ENCODE measurements at regions not wholly inside any gene's neighbourhood (a gene's known extent, or its start where the extent isn't known, plus 50 kb on each side); places are given as distances from the start of the nearest gene placed in this dataset.

DNA sequence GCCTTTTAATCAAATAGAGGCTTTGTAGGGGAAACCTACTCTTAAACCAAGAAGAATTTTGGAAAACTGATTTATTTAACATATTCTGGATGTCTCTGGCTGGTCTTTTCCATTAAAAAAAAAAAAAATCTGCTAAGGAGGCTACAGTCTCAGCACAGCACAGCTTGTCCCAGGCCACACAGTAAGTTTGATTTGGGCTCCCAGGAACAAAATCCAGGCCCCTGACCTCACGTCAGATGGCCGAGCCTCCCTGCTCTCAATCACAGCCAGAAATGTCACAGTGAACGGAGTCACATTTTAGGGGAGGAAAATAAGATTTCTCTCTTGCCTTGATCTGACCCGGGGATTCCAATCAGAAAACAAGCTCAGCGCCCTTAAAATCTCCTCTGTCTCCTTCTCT is 72.9 kb upstream of the TBX5 start:
- peaks cover 14% of the 10 kb centered on the region for H3K23me2 ChIP-seq (ENCODE audit: insufficient read length, low read depth, low read length, poor library complexity, severe bottlenecking)
- no peak for DNase-seq

More for the DNA sequence above, 72.9 kb upstream of the TBX5 start:
- Histone ChIP-seq H3K79me2 (ENCODE audit: insufficient read depth, low read length) (no peaks in the 10 kb centered on the region), H3T11ph (ENCODE audit: low read length) (no peak overlapping the region), H2BK5ac (ENCODE audit: insufficient read length, low read length) (no peak overlapping the region), H3K79me1 (ENCODE audit: insufficient read depth, low read depth, low read length, poor library complexity, severe bottlenecking) (no peaks in the 10 kb centered on the region), H2AK5ac (ENCODE audit: insufficient read length, low read length) (no peak overlapping the region), H4K5ac (ENCODE audit: insufficient read length, low read depth, low read length) (no peak overlapping the region), H3K27ac (ENCODE audit: insufficient read length, low read depth, low read length) (no peak overlapping the region), H2BK20ac (ENCODE audit: low read depth, low read length, poor library complexity, severe bottlenecking) (no peak overlapping the region), H4K8ac (replicated peaks; ENCODE audit: insufficient read length, low read depth, low read length) (no peak overlapping the region), H2BK12ac (ENCODE audit: insufficient read length, low read depth, low read length) (no peak overlapping the region), H4K20me1 (ENCODE audit: control insufficient read depth, insufficient read depth, insufficient read length) (no peaks in the 10 kb centered on the region), H2BK120ac (ENCODE audit: low read depth, low read length, poor library complexity, severe bottlenecking) (no peak overlapping the region), H3K27me3 (ENCODE audit: insufficient read depth, low read length) (peaks cover 35% of the 10 kb centered on the region), H3K9ac (ENCODE audit: extremely low read depth, insufficient read length, low read length) (no peak overlapping the region), H3K18ac (ENCODE audit: insufficient read length, low read depth, low read length) (no peak overlapping the region), H3K56ac (ENCODE audit: insufficient read length, low read depth, low read length) (no peak overlapping the region), H3K4me1 (ENCODE audit: insufficient read depth, low read length) (no peaks in the 10 kb centered on the region; the same call in none of the 2 replicates), H2AFZ (ENCODE audit: low read length) (no peak overlapping the region), H4K91ac (ENCODE audit: insufficient read length, low read depth, low read length) (no peak overlapping the region), H3K4me2 (ENCODE audit: insufficient read depth, insufficient read length, low read length) (no peak overlapping the region), H3K23ac (ENCODE audit: insufficient read length, low read depth, low read length) (no peak overlapping the region), H3K4ac (ENCODE audit: low read depth, low read length) (no peak overlapping the region), H2BK15ac (ENCODE audit: low read depth, low read length) (no peak overlapping the region), H3K9me3 (ENCODE audit: control insufficient read depth, low read depth, low read length) (no peaks in the 10 kb centered on the region), H3K14ac (ENCODE audit: insufficient read depth, low read length) (no peak overlapping the region)
- H3K27me3 Mint-ChIP-seq (ENCODE audit: low read depth): peaks cover 89% of the 10 kb centered on the region
- no CpG with 5 or more reads among the region's 5 CpGs for WGBS (ENCODE audit: extremely low coverage, insufficient read length, low lambda C conversion rate)
- no peaks in the 10 kb centered on the region for H3K36me3 Mint-ChIP-seq (ENCODE audit: insufficient read depth in 1 of 3, low read depth in 3 of 3)
- H3K4me3 Mint-ChIP-seq: peak overlapping the region in 1 of 2 experiments; percentile 90; a peak in 4 of 5 replicates
- no peaks in the 10 kb centered on the region; a peak in 1 of 5 replicates for H3K9me3 Mint-ChIP-seq
- TF ChIP-seq, protein P1, sequence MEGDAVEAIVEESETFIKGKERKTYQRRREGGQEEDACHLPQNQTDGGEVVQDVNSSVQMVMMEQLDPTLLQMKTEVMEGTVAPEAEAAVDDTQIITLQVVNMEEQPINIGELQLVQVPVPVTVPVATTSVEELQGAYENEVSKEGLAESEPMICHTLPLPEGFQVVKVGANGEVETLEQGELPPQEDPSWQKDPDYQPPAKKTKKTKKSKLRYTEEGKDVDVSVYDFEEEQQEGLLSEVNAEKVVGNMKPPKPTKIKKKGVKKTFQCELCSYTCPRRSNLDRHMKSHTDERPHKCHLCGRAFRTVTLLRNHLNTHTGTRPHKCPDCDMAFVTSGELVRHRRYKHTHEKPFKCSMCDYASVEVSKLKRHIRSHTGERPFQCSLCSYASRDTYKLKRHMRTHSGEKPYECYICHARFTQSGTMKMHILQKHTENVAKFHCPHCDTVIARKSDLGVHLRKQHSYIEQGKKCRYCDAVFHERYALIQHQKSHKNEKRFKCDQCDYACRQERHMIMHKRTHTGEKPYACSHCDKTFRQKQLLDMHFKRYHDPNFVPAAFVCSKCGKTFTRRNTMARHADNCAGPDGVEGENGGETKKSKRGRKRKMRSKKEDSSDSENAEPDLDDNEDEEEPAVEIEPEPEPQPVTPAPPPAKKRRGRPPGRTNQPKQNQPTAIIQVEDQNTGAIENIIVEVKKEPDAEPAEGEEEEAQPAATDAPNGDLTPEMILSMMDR (conservative IDR thresholded peaks at IDR 0.05): no peak
- H3K27ac Mint-ChIP-seq: no peak overlapping the region
- peaks cover 15 to 22% of the 10 kb centered on the region in 2 experiments for H3K4me1 Mint-ChIP-seq

Measured in H9 (cell line).